ENCODE measurements at regions not wholly inside any gene's neighbourhood (a gene's known extent, or its start where the extent isn't known, plus 50 kb on each side); places are given as distances from the start of the nearest gene placed in this dataset.

GRCh38 chr15:95567686-95568085 is 762.8 kb upstream of the NR2F2 start:
- no peak for TF ChIP-seq EZH2 (IDR thresholded peaks at IDR 0.05; ENCODE audit: insufficient read depth, poor library complexity, severe bottlenecking)
- no peak for TF ChIP-seq EZH2phosphoT487 (IDR thresholded peaks at IDR 0.05; ENCODE audit: insufficient read depth, low read depth)

All from GM23248 (cell line).